HG03342 (cell line): ENCODE measurements at regions not wholly inside any gene's neighbourhood (a gene's known extent, or its start where the extent isn't known, plus 50 kb on each side); places are given as distances from the start of the nearest gene placed in this dataset.
"Not testable (repeated sequence)": the region's sequence is repeated elsewhere in the genome, so short reads cannot be mapped to it uniquely, and the experiment has no call there.

Experiments used
- ATAC-seq: cut with Tn5 transposase; IDR thresholded peaks from one replicate; pipeline ENCODE4 v1.9.1; 2021; ENCODE audit warnings: mild to moderate bottlenecking, moderate library complexity; ENCODE audit not compliant: unreplicated experiment

DNA sequence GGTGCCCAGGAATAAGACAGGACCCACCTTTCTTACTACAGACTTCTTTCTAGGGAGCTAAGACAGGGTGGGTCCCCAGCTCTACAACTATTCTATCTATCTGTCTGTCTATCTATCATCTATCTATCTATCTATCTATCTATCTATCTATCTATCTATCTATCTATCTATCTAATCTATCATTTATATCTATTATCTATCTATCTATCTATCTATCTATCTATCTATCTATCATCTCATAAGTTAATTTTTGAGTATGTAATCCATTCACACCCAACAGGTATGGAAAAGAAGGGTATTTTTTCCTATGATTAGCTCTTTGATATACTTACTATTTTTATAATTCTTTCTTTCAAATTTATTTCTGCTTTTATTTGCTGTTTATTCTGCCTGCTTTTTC, 55.9 kb downstream of the BAMBI start:
- no peak for ATAC-seq

DNA sequence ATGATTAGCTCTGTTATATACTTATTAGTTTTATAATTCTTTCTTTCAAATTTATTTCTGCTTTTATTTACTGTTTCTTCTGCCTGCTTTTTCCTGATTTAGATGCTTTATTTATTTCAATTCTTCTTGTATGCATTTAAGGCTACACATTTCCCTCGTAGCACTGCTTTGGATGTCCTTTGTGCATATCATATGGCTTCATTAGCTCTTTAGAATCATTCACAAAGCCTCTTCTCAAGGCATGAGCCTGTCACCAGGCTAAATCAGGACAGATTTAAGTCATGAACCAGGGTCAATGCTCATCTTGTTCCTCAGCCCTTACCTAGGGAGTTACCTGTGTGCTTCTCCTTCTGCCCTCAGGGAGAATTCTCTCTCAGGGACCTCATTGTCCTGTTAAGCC, 56.3 kb downstream of the BAMBI start:
- ATAC-seq = no peak

DNA sequence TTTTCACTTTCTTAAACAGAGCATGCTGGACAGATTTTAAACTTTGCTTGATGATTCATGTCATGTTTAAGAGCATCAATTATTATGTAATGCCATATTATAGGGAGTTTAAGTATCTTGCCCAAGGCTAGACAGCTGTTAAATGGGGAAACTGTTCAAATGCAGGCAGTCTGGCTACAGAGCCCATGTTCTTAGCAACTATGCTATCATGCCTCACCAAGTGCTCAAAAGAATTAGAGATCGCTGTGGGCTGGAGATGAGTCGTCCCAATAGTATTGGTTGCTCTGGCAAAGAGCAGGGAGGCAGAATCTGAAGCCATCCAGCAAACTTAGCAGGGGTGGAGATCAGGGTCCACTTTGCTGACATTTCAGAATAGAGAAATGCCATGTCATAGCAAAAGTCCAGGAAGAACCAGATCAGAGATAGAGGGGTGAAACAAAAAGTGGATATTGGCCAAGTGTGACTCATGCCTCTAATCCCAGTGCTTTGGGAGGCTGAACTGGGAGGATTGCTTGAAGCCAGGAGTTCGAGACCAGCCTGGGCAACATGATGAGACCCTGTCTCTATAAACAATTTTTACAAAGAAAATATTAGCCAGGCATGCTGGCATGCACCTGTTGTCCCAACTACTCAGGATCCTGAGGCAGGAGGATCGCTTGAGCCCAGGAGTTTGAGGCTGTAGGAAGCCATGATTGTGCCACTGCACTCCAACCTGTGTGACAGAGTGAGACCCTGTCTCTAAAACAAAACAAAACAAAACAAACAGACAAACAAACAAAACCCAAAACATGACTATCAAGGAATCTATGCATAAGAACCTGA, 57.8 kb downstream of the BAMBI start:
- no peak for ATAC-seq

DNA sequence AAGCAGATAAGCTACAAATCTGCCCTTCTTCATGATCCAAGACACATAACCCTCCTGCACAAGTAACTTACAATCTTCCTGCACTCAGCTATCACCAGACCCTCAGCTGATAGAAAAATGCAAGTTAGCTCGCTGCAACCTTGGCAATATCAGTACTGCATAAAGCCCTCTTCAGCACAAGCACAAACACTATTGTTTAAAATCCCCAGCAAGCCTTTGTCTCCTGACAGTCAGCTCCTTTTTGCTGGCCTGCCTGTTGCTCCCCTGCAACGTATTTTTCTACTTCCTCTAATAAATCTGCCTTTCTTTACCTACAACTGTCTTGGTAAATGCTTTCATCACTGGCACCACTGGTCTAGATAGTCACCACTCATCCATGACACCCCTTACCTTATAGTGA, 59.8 kb downstream of the BAMBI start:
- no peak for ATAC-seq

DNA sequence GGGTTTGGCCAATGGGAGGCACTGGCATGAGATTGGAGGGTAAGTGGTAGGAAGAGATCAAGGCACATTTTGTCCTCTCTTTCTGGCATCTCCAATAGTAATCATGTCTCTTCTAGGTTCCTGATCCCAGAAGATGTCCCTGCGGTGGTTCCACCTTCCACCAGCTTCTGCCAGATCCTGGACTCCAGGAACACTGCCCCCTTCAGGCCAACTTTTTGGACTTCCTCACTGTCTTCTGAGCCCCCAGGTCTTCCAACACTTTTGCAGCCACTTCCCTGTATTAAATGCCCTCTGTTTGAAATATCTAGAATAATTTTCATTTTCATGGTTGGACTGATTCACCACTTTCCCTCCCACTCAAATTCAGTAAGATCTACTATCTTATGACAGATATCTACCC, 60.9 kb downstream of the BAMBI start:
- no peak for ATAC-seq

DNA sequence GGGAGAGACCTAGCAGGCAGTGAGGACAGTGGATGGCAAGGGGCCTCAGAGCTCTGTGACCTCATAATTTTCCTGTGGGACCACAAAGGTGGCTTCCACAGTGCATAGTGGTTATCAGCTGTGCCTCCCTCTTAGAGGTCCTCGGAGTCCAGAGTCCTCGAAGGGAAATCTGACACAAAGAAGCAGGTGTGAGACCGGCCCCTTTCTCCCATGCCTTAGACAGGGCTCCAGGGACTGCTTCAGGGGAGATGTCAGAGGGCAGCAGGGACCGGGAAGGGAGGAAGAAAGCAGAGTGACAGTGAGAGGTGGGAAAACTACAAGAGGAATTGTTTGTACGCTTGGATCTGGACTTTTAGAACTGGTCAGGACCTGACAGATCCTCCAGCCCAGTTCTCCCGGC, 66.3 kb downstream of the BAMBI start:
- no peak for ATAC-seq

DNA sequence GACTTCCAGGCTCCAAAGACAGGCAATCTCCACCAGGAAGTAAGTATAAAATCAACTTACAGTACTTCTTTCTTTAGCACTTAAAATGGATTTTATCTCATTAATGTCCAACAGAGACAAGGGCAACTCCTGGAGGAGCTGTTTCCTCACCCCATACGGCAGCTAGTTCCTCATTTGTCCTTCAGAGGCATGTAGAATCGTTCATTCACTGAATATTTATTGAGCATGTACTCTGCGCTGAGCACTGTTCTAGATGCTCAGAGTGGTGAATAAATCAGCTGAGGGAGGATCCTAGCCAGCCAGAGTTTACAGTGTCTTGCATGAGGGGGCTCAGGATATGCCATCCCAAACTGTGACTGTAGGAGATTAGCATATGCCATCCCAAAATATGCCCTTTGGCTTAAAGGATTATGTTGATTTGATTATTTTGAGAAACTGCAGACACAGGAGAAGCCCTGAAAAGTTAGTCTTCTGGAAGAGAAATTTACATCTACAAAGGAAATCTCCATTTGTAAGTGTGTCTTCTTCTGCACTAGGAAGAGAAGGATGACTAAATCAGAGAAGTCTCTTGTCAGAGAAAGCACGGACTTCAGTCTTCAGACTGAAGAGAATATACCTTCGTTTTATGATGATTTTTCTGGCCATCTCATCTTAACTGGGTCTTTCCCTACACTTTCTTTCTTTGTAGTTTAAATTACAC, 66.9 kb downstream of the BAMBI start:
- no peak for ATAC-seq

DNA sequence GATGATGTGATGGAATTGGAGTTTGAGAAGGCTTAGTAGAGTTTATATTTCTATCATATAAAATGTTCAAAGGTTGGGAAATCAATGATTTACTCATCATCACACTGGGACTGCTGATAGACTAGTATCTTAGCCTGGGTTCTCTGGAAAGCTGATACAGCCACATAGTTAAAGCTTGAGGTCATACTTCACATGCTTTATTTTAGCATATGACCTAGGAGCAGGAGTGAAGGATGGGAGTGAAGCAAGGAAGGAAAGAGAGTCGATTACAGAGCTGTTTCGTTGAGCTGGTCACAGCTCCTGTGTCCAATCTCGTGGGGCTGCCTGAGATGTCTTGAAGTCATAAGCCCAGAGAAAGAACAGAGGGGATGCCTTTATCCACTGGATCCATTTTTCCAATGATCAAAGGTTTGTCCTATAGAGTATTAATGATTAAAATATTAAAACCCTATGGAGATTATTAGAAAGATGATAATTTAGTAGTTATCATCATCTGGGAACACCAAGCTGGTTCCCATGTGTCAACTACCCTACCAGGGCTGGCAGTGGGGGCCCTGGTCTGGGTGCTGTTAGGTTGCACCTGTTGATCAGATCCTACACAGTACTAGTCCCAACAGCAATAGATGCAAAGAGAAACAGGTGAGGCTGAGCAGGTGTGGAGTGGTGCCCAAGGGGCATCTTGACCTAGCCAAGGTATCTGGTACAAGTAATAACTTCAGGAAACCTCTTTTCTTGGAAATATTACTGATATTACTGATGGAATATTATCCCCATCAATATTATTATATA, 77.8 kb downstream of the BAMBI start:
- no peak for ATAC-seq

DNA sequence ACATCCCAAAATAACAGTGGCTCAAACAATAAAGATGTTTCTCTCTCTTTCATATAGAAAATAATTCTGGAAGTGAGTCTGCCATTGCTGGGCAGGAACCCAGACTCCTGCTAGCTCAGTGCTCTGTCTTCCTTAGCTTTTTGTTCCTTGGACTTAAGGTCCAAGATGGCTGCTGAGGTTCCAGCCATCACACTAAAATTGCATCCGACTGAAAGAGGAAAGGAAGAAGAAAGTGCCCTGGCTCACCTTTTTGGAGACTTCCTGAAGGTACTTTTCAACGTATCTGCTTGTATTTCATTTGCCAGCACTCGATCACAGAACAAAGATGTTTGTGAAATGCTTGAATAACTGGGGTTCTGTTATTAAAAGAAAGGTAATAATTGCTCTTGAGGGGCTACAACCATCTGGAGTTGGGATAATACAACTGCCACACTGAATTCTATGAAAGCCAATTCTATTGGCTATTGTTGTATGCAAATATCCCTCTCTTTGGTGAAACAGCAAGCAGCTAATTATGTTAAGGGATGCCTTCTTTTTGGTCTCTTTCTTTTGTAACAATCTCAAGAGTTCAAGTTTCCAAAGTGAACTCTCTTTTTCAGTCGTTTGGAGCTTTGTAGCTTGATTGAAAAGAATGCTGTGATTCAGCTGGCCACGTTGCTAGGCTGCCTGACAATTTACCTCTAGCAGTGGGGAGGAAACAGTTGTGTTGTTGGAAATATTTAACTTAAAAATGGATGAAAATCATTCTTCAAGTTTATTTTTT, 83.9 kb downstream of the BAMBI start:
- no peak for ATAC-seq

DNA sequence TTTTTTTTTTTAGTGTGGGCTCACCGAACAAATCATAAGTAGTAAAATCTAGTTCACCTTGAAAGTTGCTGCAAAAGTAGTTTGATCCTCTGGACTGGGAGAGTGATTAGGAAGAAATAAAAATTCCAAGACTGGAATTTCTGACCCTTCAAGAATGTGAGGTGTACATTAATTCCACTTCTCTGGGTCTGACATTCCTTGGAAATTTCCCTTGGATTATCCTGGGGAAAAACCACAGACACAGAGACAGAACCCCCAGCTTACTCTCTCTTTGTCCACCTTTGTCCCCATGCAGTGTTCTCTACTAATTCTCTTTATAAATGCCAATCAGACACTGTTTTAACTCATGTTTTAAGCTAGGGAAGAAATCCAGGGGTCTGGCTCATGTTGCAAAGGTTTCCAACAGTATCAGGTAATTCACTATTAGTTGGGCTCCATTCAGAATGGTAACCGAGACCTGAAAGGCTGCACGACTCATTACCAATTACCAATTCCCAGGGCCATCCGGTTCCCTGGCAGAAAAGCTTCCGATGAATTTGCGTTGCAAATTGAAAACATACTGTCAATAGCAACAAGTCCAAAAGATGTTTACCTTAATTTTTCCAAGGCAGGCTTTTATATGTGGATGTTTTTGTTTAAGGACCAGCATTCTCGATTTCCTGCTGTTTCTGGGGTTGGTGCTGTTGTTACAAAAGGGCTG, 86.3 kb downstream of the BAMBI start:
- no peak for ATAC-seq

DNA sequence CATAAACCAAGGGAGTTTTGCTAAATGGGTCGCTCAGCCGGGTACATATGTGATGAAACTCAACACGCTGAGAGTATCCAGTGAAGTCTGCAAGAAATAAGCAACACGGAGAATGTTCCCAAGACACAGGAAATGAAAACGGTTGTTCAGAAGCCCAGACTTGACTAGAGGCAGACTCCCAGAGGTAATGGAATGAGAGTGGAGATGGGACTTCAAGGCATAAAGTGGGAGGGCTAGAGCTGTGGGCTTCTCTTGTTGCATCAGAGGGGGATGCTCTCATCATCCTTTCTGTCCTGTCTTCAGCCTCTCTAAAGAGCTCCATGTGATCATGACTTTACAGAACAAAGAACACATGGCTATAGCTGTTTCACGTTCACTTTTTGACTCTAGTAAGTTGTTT, 88.3 kb downstream of the BAMBI start:
- ATAC-seq = no peak

DNA sequence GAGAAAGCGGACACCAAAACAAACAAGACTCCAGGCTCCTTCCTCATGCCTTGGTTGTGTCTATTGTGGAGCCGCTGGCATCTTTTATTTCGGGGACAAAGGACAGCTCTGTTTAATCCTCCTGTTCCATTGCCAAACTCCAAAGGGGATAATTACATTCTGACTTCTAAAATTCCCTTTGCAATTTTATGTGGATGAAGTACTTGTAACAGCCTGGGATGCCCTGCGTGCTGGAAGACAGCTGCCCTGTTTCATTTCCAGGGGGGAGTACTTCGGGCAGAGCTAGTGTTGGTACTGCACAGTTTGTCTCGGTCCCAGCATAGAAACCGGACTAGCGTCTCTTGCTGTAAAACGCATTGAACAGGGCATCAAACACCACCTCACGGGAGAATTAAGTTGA, 90.9 kb downstream of the BAMBI start:
- ATAC-seq = no peak

DNA sequence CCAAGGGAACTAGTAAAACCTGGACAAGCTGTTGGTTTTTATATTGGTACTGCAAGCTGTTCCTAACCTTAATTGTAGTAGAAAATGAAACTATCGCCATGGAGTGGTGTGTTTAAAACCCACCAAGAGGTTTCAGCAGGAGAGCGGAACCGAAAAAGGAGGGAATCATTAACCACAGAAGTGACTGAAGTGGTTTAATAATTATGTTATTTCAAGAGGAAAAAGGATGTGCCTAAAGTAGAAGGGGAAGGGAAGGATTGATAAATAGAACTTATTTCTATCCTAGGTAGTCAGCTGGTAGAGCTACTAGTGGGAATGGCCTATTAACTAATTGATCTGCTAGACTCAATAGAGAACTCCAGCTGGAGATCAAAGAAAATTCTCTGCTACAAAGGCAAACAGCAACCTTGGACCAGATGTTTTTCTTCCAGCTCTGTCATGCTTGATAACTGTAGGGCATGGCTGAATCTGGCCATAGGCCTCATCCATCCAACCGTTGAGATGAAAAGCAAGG, 91.8 kb downstream of the BAMBI start:
- ATAC-seq = no peak

DNA sequence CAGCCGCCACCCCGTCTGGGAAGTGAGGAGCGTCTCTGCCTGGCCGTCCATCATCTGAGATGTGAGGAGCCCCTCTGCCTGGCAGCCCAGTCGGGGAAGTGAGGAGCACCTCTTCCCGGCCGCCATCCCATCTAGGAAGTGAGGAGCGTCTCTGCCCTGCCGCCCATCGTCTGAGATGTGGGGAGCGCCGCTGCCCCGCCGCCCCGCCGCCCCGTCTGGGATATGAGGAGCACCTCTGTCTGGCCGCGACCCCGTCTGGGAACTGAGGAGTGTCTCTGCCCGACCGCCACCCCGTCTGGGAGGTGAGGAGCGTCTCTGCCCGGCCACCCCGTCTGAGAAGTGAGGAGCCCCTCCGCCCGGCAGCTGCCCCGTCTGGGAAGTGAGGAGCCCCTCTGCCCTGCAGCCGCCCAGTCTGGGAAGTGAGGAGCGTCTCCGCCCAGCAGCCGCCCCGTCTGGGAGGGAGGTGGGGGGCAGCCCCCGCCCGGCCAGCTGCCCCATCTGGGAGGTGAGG, 94.3 kb downstream of the BAMBI start:
- ATAC-seq = not testable (repeated sequence)

DNA sequence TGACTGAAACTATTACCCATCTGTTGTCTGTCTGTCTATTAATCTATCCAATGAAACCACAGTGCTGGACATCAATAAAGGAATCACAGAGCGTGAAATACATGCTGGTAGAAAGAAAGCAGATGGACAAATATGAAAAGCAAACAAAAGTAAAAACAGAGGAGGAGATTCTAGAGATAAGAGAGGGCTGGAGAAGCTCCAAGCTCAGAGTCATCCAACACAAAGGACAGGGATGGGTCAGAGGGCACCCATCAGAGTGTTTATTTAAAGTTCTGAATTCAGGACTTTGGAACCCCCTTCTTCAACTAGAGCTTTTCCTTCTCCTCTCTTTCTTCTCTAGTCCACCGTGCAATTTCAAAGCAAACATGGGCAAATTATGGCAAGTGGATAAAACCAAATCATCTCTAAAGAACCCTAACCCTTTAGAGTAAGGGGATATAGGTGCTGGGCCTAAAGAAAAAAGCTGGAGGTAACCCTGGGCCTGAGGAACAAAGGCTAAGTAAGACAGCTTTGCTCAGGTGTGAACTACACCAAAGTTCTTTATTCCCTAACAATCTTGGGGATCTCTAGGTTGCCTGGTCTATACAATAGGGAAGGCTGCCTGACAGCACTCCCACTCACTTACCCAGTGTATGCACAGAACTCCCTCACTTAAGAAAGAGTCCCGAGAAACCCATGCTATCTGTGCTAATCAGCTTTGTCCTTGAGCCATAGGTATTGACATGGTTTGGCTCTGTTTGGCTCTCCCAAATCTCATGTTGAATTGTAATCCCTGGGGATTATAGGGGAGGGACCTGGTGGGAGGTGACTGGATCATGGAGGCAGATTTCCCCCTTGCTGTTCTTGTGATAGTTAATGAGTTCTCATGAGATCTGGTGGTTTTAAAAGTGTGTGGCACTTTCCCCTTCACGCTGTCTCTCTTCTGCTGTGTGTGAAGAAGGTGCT, 97.0 kb downstream of the BAMBI start:
- no peak for ATAC-seq

DNA sequence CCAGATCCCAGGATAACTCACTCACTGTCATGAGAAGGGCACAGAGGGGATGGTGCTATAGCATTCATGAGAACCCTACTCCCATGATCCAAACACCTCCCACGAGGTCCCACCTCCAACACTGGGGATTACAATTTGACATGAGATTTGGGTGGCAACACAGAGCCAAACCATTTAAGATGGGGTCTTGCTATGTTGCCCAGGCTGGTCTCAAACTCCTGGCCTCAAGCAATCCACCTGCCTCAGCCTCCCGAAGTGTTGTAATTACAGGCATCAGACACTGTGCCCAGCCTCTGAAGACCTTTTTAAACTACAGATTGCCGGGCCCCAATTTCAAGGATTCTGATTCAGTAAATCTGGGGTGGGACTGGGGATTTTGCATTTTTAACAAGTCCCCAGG, 98.5 kb downstream of the BAMBI start:
- no peak for ATAC-seq

DNA sequence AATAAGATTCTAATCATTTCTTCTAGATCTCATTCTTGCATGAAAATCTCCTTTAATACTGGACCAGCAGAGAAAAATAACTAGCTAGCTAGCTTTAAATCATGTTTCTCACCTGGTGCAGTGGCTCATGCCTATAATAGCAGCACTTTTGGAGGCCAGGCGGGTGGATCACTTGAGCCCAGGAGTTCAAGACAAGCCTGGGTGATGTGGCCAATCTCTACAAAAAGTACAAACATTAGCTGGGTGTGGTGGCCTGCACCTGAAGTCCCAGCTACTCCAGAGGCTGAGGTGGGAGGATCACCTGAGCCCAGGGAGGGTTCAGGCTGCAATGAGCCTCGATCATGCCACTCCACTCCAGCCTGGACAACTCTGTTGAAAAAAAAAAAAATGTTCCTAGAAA, 99.2 kb downstream of the BAMBI start:
- ATAC-seq = no peak

DNA sequence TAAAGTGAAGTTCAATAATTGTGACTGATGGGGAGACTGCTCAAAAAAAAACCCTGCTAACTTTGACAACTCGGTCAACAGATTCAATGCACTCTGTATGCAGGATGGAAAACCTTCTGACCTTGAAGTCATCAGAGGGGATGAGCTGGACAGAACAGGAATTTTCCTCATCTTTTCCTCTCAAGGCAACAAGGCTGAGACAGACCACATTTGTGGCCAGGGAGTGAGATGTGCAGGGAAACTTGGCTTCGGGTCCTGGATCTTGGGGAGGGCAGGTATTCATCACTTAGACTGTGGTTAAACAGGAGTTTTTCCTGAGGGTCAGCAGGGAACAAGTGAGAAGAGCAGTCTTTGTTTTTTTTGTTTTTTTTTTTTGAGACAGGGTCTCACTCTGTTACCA, 100.6 kb downstream of the BAMBI start:
- ATAC-seq = no peak

DNA sequence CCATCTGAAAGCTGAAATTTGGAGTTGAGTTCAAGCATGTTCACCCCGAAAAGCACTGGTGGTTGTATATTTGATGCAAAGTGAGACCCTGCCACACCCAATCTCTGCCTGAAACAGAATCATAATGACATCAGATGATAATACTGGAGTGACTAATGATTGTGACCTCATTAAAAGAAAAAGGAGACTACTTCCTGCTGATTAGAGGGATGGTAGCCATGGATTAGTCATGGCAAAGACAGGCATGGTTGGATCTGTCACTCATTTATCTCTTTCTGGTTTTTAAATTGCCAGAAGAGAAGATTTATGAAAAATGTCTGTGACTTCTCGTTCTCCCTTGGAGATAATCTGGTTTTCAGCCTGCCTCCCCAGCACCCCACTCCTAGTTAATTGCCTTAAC, 101.2 kb downstream of the BAMBI start:
- no peak for ATAC-seq
